Keratinocyte (primary cell): ENCODE measurements at regions not wholly inside any gene's neighbourhood (a gene's known extent, or its start where the extent isn't known, plus 50 kb on each side); places are given as distances from the start of the nearest gene placed in this dataset.
A peak's percentile ranks its signal among the peaks of the same experiment; 100 is the strongest.

Experiments used
- DNase-seq: peaks from one replicate; pipeline ENCODE4 v3.0.0-alpha.2; 2011; ENCODE audit warnings: low read depth, missing footprints, low spot score
- FAIRE-seq: peaks from 2 replicates; lab custom pipeline; 2011; peaks lifted over from hg19 to GRCh38; lab: Jason Lieb, UNC
- H2AFZ ChIP-seq: 2 replicates; pipeline ENCODE4 v1.6.0; 2012; ENCODE audit warnings: low read length, control low read depth, inconsistent platforms; ENCODE audit not compliant: control insufficient read depth
- H3K27ac ChIP-seq: 2 replicates; pipeline ENCODE4 v1.5.1; 2011; ENCODE audit warnings: low read length; ENCODE audit not compliant: control insufficient read depth, insufficient read depth
- H3K27me3 ChIP-seq: 3 replicates; pipeline ENCODE4 v1.6.0; 2011; ENCODE audit warnings: low read length; ENCODE audit not compliant: control insufficient read depth, insufficient read depth; ENCODE audit errors: extremely low read depth
- H3K36me3 ChIP-seq, 2 experiments: 2 replicates in 1 of 2; 3 replicates in 1 of 2; pipeline ENCODE4 v1.5.1; 2011; ENCODE audit warnings: low read length in 2 of 2, mild to moderate bottlenecking in 1 of 2; ENCODE audit not compliant: control insufficient read depth in 2 of 2, insufficient read depth in 2 of 2; ENCODE audit errors: extremely low read depth in 1 of 2
- H3K4me1 ChIP-seq: 3 replicates; pipeline ENCODE4 v1.5.1; 2011; ENCODE audit warnings: low read length; ENCODE audit not compliant: control insufficient read depth, insufficient read depth; ENCODE audit errors: extremely low read depth
- H3K4me2 ChIP-seq: 3 replicates; pipeline ENCODE4 v1.6.0; 2011; ENCODE audit warnings: low read depth, low read length; ENCODE audit not compliant: control insufficient read depth, insufficient read depth; ENCODE audit errors: extremely low read depth
- H3K4me3 ChIP-seq, 3 experiments: fragments of 200-600 bp in 1 of 3; sonication (generic) in 1 of 3; 2 replicates in 2 of 3; 3 replicates in 1 of 3; pipeline ENCODE4 v1.5.1; 2011 to 2016; ENCODE audit warnings: low read length in 3 of 3, mild to moderate bottlenecking in 3 of 3, control low read depth in 2 of 3, inconsistent platforms in 1 of 3, low read depth in 1 of 3, mixed read lengths in 1 of 3, mixed run types in 1 of 3, moderate library complexity in 1 of 3; ENCODE audit not compliant: control insufficient read depth in 2 of 3, insufficient read depth in 2 of 3; ENCODE audit errors: extremely low read depth in 1 of 3
- H3K79me2 ChIP-seq: 2 replicates; pipeline ENCODE4 v1.6.0; 2012; ENCODE audit warnings: low read length; ENCODE audit not compliant: control insufficient read depth, insufficient read depth
- H3K9ac ChIP-seq: 3 replicates; pipeline ENCODE4 v1.6.0; 2011; ENCODE audit warnings: low read length; ENCODE audit not compliant: control insufficient read depth, insufficient read depth; ENCODE audit errors: extremely low read depth
- H3K9me1 ChIP-seq: 3 replicates; pipeline ENCODE4 v1.6.0; 2011; ENCODE audit warnings: low read length; ENCODE audit not compliant: control insufficient read depth, insufficient read depth; ENCODE audit errors: extremely low read depth
- H3K9me3 ChIP-seq: 2 replicates; pipeline ENCODE4 v1.5.1; 2012; ENCODE audit warnings: low read depth, low read length; ENCODE audit not compliant: control insufficient read depth
- H4K20me1 ChIP-seq: 3 replicates; pipeline ENCODE4 v1.6.0; 2011; ENCODE audit warnings: low read length; ENCODE audit not compliant: control insufficient read depth, insufficient read depth; ENCODE audit errors: extremely low read depth
- CTCF ChIP-seq, 3 experiments: IDR thresholded peaks in 1 of 3; conservative IDR thresholded peaks in 1 of 3; optimal IDR thresholded peaks in 1 of 3; 2 replicates in 2 of 3; 3 replicates in 1 of 3; pipeline versions ENCODE3 to v1.5.1; 2011; ENCODE audit warnings: low read length in 3 of 3, mild to moderate bottlenecking in 3 of 3, moderate library complexity in 2 of 3, control low read depth in 1 of 3, inconsistent platforms in 1 of 3; ENCODE audit not compliant: insufficient read depth in 2 of 3; ENCODE audit errors: extremely low read depth in 1 of 3
- EZH2 ChIP-seq: IDR thresholded peaks from one replicate; pipeline ENCODE4 v1.6.1; 2012; ENCODE audit warnings: inconsistent platforms, mild to moderate bottlenecking, low read length, moderate library complexity
- dilution Hi-C: fragments of 300-500 bp; cut with MboI; formaldehyde crosslinking; loops from one replicate; pipeline ENCODE4 v1.7.0; 2020; ENCODE audit warnings: low sequenced_read_pairs; ENCODE audit not compliant: extremely low pct_ligation_motif_present

GRCh38 chr3:42025370-42026138, 63.7 kb upstream of the ULK4 start:
- Histone ChIP-seq H3K27me3 (no peaks in the 10 kb centered on the region), H3K9me1 (no peaks in the 10 kb centered on the region), H3K27ac (peak overlapping the region; percentile 83), H3K4me1 (peaks cover 45% of the 10 kb centered on the region), H3K79me2 (peaks cover 77% of the 10 kb centered on the region), H3K4me3 (peak overlapping the region in 2 of 3 experiments; percentile 45 to 62), H3K36me3 (no peaks in the 10 kb centered on the region), H4K20me1 (no peaks in the 10 kb centered on the region), H3K9me3 (no peaks in the 10 kb centered on the region), H2AFZ (no peak overlapping the region), H3K9ac (peak overlapping the region; percentile 60), H3K4me2 (peak overlapping the region; percentile 81)
- TF ChIP-seq CTCF (optimal IDR thresholded peaks at IDR 0.05 in 1 of 3, IDR thresholded peaks at IDR 0.05 in 1 of 3, conservative IDR thresholded peaks at IDR 0.05 in 1 of 3; ENCODE audit: extremely low read depth in 1 of 3, insufficient read depth in 2 of 3, low read length in 3 of 3) (no peak), EZH2 (no peak)
- DNase-seq (no peak), FAIRE-seq (peak; percentile 83)
- dilution Hi-C loops: no loop called here

GRCh38 chr3:42024591-42025351, 62.9 kb upstream of the ULK4 start:
- Histone ChIP-seq H3K36me3 (no peaks in the 10 kb centered on the region), H3K9me1 (no peaks in the 10 kb centered on the region), H3K27me3 (no peaks in the 10 kb centered on the region), H4K20me1 (no peaks in the 10 kb centered on the region), H3K4me1 (peaks cover 53% of the 10 kb centered on the region), H3K79me2 (peaks cover 81% of the 10 kb centered on the region), H3K4me2 (peak overlapping the region; percentile 81), H3K4me3 (peak overlapping the region in 2 of 3 experiments; percentile 45 to 62), H2AFZ (peak overlapping the region; percentile 61), H3K9ac (peak overlapping the region; percentile 60), H3K27ac (peak overlapping the region; percentile 83), H3K9me3 (no peaks in the 10 kb centered on the region)
- TF ChIP-seq EZH2: no peak
- TF ChIP-seq CTCF (optimal IDR thresholded peaks at IDR 0.05 in 1 of 3, IDR thresholded peaks at IDR 0.05 in 1 of 3, conservative IDR thresholded peaks at IDR 0.05 in 1 of 3; ENCODE audit: extremely low read depth in 1 of 3, insufficient read depth in 2 of 3, low read length in 3 of 3): no peak
- FAIRE-seq (no peak), DNase-seq (no peak)
- dilution Hi-C loops: no loop called here
